K562 (cell line): ENCODE measurements at regions not wholly inside any gene's neighbourhood (a gene's known extent, or its start where the extent isn't known, plus 50 kb on each side); places are given as distances from the start of the nearest gene placed in this dataset.
"Not testable (repeated sequence)": the region's sequence is repeated elsewhere in the genome, so short reads cannot be mapped to it uniquely, and the experiment has no call there.

Source experiments
- ATF7 ChIP-seq: fragments of 450-650 bp; IDR thresholded peaks from 2 replicates; pipeline ENCODE4 v1.7.1; 2014; ENCODE audit warnings: mild to moderate bottlenecking, moderate library complexity
- HCFC1 ChIP-seq: IDR thresholded peaks from 2 replicates; pipeline ENCODE4 v1.6.1; 2012; ENCODE audit warnings: low read depth, low read length, improper control_type of control experiment
- JUN ChIP-seq, 2 experiments: sonication (generic) in 1 of 2; formaldehyde crosslinking in 1 of 2; IDR thresholded peaks; 2 replicates each; pipeline versions ENCODE4 v1.6.1 to v1.8.0; 2012 to 2022; ENCODE audit warnings: borderline replicate concordance in 2 of 2, mild to moderate bottlenecking in 2 of 2, improper control_type of control experiment in 1 of 2, low read depth in 1 of 2, low read length in 1 of 2, missing genetic modification reagents in 1 of 2
- PHF8 ChIP-seq: fragments of 200-600 bp; sonication (generic); IDR thresholded peaks from 2 replicates; pipeline ENCODE4 v1.6.1; 2012; ENCODE audit warnings: mixed run types, mild to moderate bottlenecking, inconsistent platforms, low read length, moderate library complexity, borderline replicate concordance
- POLR2A ChIP-seq: fragments of 450-650 bp; conservative IDR thresholded peaks from 2 replicates; pipeline ENCODE4 v1.6.1; 2016
- RAD21 ChIP-seq, 2 experiments: fragments of 250-450 bp in 1 of 2; fragments of 450-650 bp in 1 of 2; sonication (Bioruptor Pico) in 1 of 2; formaldehyde crosslinking in 1 of 2; IDR thresholded peaks in 1 of 2; conservative IDR thresholded peaks in 1 of 2; 2 replicates each; pipeline versions ENCODE4 v1.4.0 to v1.8.0; 2020 to 2022; ENCODE audit warnings: mild to moderate bottlenecking in 2 of 2, moderate library complexity in 1 of 2
- TBP ChIP-seq: optimal IDR thresholded peaks from 2 replicates; pipeline ENCODE3; 2011; ENCODE audit warnings: low read depth, low read length, improper control_type of control experiment
- ZNF274 ChIP-seq: IDR thresholded peaks from 2 replicates; pipeline ENCODE4 v1.6.1; 2011; ENCODE audit warnings: low read depth, mild to moderate bottlenecking, low read length, moderate library complexity, borderline replicate concordance
- ZNF785 ChIP-seq: fragments of 250-450 bp; sonication (Bioruptor Pico); IDR thresholded peaks from 2 replicates; pipeline ENCODE4 v1.4.0; 2020; ENCODE audit warnings: mild to moderate bottlenecking
- TF ChIP-seq, protein P1 (sequence below), 3 experiments: IDR thresholded peaks in 2 of 3; conservative IDR thresholded peaks in 1 of 3; 2 replicates each; pipeline ENCODE4 v1.5.1; 2011 to 2012; ENCODE audit warnings: low read length in 3 of 3, mild to moderate bottlenecking in 3 of 3, control low read depth in 2 of 3, improper control_type of control experiment in 1 of 3, inconsistent platforms in 1 of 3, low read depth in 1 of 3, mixed read lengths in 1 of 3, moderate library complexity in 1 of 3; ENCODE audit not compliant: insufficient read depth in 2 of 3

DNA sequence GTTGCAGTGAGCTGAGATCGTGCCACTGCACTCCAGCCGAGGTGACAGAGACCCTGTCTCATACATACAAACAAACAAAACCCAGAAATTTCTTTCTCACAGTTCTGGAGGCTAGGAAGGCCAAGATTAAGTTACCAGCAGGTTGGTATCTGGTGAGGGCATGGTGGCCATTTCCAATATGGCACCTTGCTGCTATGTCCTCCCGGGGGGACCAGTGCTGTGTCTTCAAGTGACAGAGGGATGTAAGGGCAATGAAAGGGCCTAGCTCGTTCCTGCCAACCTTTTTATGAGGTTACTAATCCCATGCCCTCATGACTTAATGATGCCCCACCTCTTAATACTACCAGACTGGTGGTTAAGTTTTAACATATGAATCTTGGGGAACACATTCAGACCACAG is 118.5 kb upstream of the CRYM start:
- not testable (repeated sequence) for TF ChIP-seq ZNF274; PHF8; POLR2A; TBP; HCFC1; ZNF785 (CRISPR knock-in tag); RAD21 (CRISPR knock-in tag; conservative IDR thresholded peaks at IDR 0.05 in 1 of 2, IDR thresholded peaks at IDR 0.05 in 1 of 2); ATF7; JUN (IDR thresholded peaks at IDR 0.05; ENCODE audit: borderline replicate concordance, low read depth, low read length); JUN (CRISPR knock-in tag; IDR thresholded peaks at IDR 0.05; ENCODE audit: borderline replicate concordance)
- TF ChIP-seq, protein P1, sequence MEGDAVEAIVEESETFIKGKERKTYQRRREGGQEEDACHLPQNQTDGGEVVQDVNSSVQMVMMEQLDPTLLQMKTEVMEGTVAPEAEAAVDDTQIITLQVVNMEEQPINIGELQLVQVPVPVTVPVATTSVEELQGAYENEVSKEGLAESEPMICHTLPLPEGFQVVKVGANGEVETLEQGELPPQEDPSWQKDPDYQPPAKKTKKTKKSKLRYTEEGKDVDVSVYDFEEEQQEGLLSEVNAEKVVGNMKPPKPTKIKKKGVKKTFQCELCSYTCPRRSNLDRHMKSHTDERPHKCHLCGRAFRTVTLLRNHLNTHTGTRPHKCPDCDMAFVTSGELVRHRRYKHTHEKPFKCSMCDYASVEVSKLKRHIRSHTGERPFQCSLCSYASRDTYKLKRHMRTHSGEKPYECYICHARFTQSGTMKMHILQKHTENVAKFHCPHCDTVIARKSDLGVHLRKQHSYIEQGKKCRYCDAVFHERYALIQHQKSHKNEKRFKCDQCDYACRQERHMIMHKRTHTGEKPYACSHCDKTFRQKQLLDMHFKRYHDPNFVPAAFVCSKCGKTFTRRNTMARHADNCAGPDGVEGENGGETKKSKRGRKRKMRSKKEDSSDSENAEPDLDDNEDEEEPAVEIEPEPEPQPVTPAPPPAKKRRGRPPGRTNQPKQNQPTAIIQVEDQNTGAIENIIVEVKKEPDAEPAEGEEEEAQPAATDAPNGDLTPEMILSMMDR (IDR thresholded peaks at IDR 0.05 in 2 of 3, conservative IDR thresholded peaks at IDR 0.05 in 1 of 3; ENCODE audit: insufficient read depth in 2 of 3, low read depth in 1 of 3, low read length in 3 of 3) = not testable (repeated sequence)
